Mucosa of rectum (tissue), 2 donors: ENCODE measurements at regions not wholly inside any gene's neighbourhood (a gene's known extent, or its start where the extent isn't known, plus 50 kb on each side); places are given as distances from the start of the nearest gene placed in this dataset.

Experiments used
- H3K27ac ChIP-seq, 2 donors: one replicate each; pipeline ENCODE4 v1.7.0; 2013; ENCODE audit warnings: inconsistent platforms in 2 of 2, low read depth in 2 of 2, low read length in 2 of 2
- H3K27me3 ChIP-seq, 2 donors: one replicate each; pipeline ENCODE4 v1.7.0; 2013; ENCODE audit warnings: low read length in 2 of 2; ENCODE audit not compliant: control insufficient read depth in 2 of 2, insufficient read depth in 2 of 2
- H3K36me3 ChIP-seq, 2 donors: one replicate each; pipeline ENCODE4 v1.7.0; 2013; ENCODE audit warnings: low read length in 2 of 2; ENCODE audit not compliant: control insufficient read depth in 2 of 2, insufficient read depth in 2 of 2
- H3K4me1 ChIP-seq, 2 donors: one replicate each; pipeline ENCODE4 v1.7.0; 2013; ENCODE audit warnings: low read length in 2 of 2, mild to moderate bottlenecking in 1 of 2; ENCODE audit not compliant: control insufficient read depth in 2 of 2, insufficient read depth in 2 of 2
- H3K4me3 ChIP-seq, 2 donors: one replicate each; pipeline ENCODE4 v1.7.0; 2013; ENCODE audit warnings: low read length in 2 of 2
- H3K9ac ChIP-seq, 2 donors: one replicate each; pipeline ENCODE4 v1.7.0; 2013; ENCODE audit warnings: low read length in 2 of 2, low read depth in 1 of 2, mild to moderate bottlenecking in 1 of 2
- H3K9me3 ChIP-seq, 2 donors: one replicate each; pipeline ENCODE4 v1.7.0; 2013; ENCODE audit warnings: low read length in 2 of 2; ENCODE audit not compliant: control insufficient read depth in 2 of 2
- donor health status: healthy.
- donor health status: Normal muscosa, but diverticular disease.

DNA sequence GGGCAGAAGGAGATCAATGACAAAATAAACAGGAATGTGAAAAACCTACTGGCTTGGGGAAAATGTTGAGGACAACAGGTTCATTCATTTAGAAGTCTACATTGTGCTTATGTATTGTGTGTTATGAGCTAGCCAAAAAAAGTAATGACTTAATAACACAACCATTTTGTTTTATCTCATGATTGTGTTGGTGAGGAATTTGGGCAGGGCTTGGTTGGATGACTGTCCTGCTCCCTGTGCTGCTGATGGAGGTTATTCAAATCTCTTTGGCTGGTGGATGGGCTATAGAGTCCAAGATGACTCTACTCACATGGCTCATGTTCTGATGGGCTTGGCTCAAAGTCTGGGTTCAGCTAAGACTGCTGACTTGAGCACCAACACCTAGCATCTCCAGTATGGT is 116.3 kb downstream of the HS3ST1 start:
- Histone ChIP-seq H3K27me3 (no peaks in the 10 kb centered on the region), H3K9ac (no peak overlapping the region), H3K4me1 (no peaks in the 10 kb centered on the region), H3K4me3 (no peak overlapping the region), H3K36me3 (no peaks in the 10 kb centered on the region), H3K9me3 (peaks cover 0 to 2% of the 10 kb centered on the region in 2 donors), H3K27ac (no peak overlapping the region)

DNA sequence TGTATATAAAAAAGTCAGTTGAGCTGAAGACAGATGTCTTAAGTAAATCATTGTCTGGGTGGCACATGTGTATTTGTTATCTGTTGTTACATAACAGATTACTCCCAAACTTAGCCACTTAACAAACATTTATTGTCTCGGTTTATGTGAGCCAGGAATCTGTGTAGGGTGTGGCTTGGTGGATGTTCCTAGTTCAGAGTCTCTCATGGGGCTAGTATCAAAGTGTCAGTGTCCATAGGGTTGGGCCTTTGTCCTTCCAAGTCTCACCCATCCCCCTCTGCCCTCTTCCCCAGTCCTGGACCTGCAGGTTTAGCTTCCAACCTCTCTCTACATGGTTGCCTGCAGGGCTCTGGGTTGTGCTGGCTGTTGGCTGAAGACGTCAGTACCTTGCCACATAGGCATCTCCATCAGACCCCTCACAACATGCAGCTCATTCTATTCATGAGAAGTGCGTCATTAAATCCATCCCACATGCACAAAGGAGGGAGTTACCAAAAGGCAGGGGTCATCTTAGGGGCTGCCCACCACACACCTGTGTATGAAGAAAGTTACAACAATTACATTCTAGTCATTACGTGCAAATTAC is 127.5 kb downstream of the HS3ST1 start:
- no peak overlapping the region for H3K9ac ChIP-seq
- no peaks in the 10 kb centered on the region for H3K36me3 ChIP-seq
- H3K27ac ChIP-seq: no peak overlapping the region
- H3K9me3 ChIP-seq: no peaks in the 10 kb centered on the region
- no peaks in the 10 kb centered on the region for H3K27me3 ChIP-seq
- no peaks in the 10 kb centered on the region for H3K4me1 ChIP-seq
- no peak overlapping the region for H3K4me3 ChIP-seq

GRCh38 chr4:11299836-11300235 is 128.9 kb downstream of the HS3ST1 start:
- no peak overlapping the region for H3K4me3 ChIP-seq

DNA sequence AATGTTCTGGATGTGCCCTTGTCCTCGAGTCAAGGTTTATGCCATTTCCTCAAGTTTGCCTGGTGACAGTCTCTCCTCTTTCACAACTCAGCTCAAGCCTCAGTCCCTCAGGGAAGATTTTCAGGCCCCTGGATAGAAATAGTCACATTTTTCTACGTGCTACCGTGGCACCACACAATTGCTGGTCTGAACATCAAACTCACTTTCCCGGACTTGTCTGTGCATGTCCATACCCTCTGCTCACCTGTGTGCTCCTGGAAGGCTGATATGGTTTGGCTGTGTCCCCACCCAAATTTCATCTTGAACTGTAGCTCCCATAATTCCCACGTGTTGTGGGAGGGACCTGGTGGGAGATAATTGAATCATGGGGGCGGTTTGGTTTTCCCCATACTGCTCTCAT is 129.7 kb downstream of the HS3ST1 start:
- Histone ChIP-seq H3K36me3 (no peaks in the 10 kb centered on the region), H3K9me3 (no peaks in the 10 kb centered on the region), H3K4me3 (no peak overlapping the region), H3K4me1 (no peaks in the 10 kb centered on the region), H3K27me3 (no peaks in the 10 kb centered on the region), H3K9ac (no peak overlapping the region), H3K27ac (no peak overlapping the region)

More at GRCh38 chr4:11299836-11300235, 128.9 kb downstream of the HS3ST1 start:
- no peaks in the 10 kb centered on the region for H3K9me3 ChIP-seq
- no peak overlapping the region for H3K27ac ChIP-seq
- H3K4me1 ChIP-seq: no peaks in the 10 kb centered on the region
- no peak overlapping the region for H3K9ac ChIP-seq
- no peaks in the 10 kb centered on the region for H3K36me3 ChIP-seq
- H3K27me3 ChIP-seq: no peaks in the 10 kb centered on the region

GRCh38 chr4:11298451-11298850 is 130.2 kb downstream of the HS3ST1 start:
- Histone ChIP-seq H3K9me3 (no peaks in the 10 kb centered on the region), H3K27me3 (no peaks in the 10 kb centered on the region), H3K4me3 (no peak overlapping the region), H3K27ac (no peak overlapping the region), H3K9ac (no peak overlapping the region), H3K36me3 (no peaks in the 10 kb centered on the region), H3K4me1 (no peaks in the 10 kb centered on the region)

- Histone ChIP-seq H3K27me3 (no peaks in the 10 kb centered on the region), H3K4me3 (no peak overlapping the region), H3K36me3 (no peaks in the 10 kb centered on the region), H3K4me1 (no peaks in the 10 kb centered on the region), H3K9ac (no peak overlapping the region), H3K27ac (no peak overlapping the region), H3K9me3 (no peaks in the 10 kb centered on the region)
Measured at GRCh38 chr4:11297627-11298026, 131.1 kb downstream of the HS3ST1 start.

DNA sequence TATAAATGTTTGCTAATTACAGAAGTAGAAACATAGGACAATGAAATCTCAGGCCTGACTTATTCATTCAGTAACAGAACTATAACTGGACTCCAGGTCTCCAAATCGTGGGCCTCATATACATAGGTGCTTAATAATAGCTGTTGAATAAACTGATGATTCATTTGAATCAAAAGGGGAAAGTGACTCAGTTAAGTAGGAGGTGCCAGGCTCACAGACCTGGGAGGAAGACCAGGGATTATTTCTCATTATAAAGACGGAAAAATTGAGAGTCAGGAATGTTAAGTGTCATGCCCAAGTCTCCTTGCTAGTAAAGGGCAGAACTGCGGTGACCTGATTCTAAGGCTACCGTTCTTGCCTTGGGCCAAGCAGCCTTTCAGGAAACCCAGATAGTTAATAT is 131.5 kb downstream of the HS3ST1 start:
- no peaks in the 10 kb centered on the region for H3K27me3 ChIP-seq
- H3K27ac ChIP-seq: no peak overlapping the region
- H3K9me3 ChIP-seq: no peaks in the 10 kb centered on the region
- H3K9ac ChIP-seq: no peak overlapping the region
- no peaks in the 10 kb centered on the region for H3K36me3 ChIP-seq
- no peak overlapping the region for H3K4me3 ChIP-seq
- H3K4me1 ChIP-seq: no peaks in the 10 kb centered on the region

- Histone ChIP-seq H3K9ac (no peak overlapping the region), H3K4me1 (no peaks in the 10 kb centered on the region), H3K27me3 (peaks cover 0 to 2% of the 10 kb centered on the region in 2 donors), H3K36me3 (no peaks in the 10 kb centered on the region), H3K27ac (no peak overlapping the region), H3K9me3 (no peaks in the 10 kb centered on the region), H3K4me3 (no peak overlapping the region)
Measured at GRCh38 chr4:11293866-11294265, 134.8 kb downstream of the HS3ST1 start.

DNA sequence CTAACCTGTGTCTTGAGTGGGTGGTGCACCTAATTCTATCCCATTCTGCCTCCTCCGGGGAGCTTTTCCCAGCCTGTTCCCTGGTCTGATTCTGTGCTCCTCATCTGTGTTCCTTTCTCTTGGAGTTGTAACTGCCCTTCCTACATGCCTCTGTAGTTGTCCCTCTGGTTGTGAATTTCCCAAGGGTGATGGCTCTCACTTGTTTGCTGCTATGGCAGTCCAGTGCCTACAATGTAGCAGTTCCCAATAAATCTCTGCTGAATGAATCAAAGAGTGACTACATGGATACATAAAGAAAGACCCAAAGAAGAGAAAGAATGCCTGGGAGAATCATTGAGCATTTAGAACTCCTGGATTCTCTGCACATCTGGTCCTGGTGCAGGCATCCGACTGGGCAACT is 141.6 kb downstream of the HS3ST1 start:
- Histone ChIP-seq H3K9me3 (no peaks in the 10 kb centered on the region), H3K27ac (no peak overlapping the region), H3K4me3 (no peak overlapping the region), H3K27me3 (peaks cover 0 to 2% of the 10 kb centered on the region in 2 donors), H3K9ac (no peak overlapping the region), H3K36me3 (no peaks in the 10 kb centered on the region), H3K4me1 (no peaks in the 10 kb centered on the region)

DNA sequence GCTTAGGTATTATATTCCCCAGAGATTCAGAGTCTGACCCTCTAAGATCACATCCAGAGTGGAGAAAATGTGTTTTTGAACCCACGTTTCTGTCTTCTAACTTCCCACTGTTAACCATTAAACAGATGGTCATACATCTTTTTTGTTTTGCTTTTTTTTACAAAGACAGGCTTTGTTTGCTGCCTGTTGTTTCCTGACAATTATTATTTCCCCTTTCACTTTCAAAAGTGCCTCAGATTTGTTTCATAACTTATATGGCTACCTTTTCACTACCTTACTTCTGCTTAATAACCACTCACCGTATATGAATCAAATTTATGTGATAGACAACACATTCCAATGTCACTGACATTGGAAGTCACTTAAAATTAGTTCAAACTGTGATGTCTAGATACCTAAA is 142.2 kb downstream of the HS3ST1 start:
- no peak overlapping the region for H3K9ac ChIP-seq
- no peaks in the 10 kb centered on the region for H3K9me3 ChIP-seq

DNA sequence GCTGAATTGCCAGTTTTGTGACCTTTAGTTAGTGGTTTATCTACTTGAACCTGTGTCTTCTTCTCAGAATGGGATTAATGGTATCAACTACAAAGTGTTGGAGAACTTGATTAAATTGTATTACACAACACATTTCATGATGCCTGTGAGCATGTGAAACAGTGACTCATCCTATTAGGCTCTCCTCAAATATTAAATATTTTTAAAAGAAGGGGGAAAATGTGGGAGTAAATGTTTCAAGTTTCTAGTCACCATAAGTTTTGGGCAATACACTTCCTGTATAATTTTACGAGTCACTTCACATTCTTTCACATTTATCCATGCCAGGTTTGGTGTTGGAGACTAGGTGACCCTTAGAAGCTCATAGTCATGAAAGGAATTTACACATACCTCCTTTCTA is 147.0 kb downstream of the HS3ST1 start:
- Histone ChIP-seq H3K4me3 (no peak overlapping the region), H3K9me3 (no peaks in the 10 kb centered on the region), H3K4me1 (no peaks in the 10 kb centered on the region), H3K9ac (no peak overlapping the region), H3K27me3 (no peaks in the 10 kb centered on the region), H3K36me3 (no peaks in the 10 kb centered on the region), H3K27ac (no peak overlapping the region)

More for the DNA sequence above, 142.2 kb downstream of the HS3ST1 start:
- no peak overlapping the region for H3K27ac ChIP-seq
- H3K4me3 ChIP-seq: no peak overlapping the region
- peaks cover 0 to 2% of the 10 kb centered on the region in 2 donors for H3K27me3 ChIP-seq
- no peaks in the 10 kb centered on the region for H3K4me1 ChIP-seq
- no peaks in the 10 kb centered on the region for H3K36me3 ChIP-seq
